ENCODE measurements at regions not wholly inside any gene's neighbourhood (a gene's known extent, or its start where the extent isn't known, plus 50 kb on each side); places are given as distances from the start of the nearest gene placed in this dataset.

GRCh38 chr4:18454349-18454748 is 432.8 kb upstream of the LCORL start:
- TF ChIP-seq CTCF (IDR thresholded peaks at IDR 0.05 in 2 of 3, conservative IDR thresholded peaks at IDR 0.05 in 1 of 3; ENCODE audit: control insufficient read depth in 2 of 3, extremely low read depth in 1 of 3, insufficient read depth in 1 of 3, low read depth in 3 of 3, low read length in 3 of 3) (no peak), USF2 (IDR thresholded peaks at IDR 0.05; ENCODE audit: borderline replicate concordance, low read depth, low read length) (no peak), NR2C1 (IDR thresholded peaks at IDR 0.05) (no peak), EP300 (IDR thresholded peaks at IDR 0.05; ENCODE audit: borderline replicate concordance in 1 of 2, control insufficient read depth in 1 of 2, low read depth in 2 of 2, low read length in 2 of 2) (no peak), MAX (IDR thresholded peaks at IDR 0.05; ENCODE audit: low read depth, low read length) (no peak), POLR2A (IDR thresholded peaks at IDR 0.05; ENCODE audit: low read depth, low read length) (no peak), E2F4 (IDR thresholded peaks at IDR 0.05; ENCODE audit: low read depth, low read length) (no peak), SIN3A (IDR thresholded peaks at IDR 0.05; ENCODE audit: low read depth, low read length) (no peak), GATAD2B (conservative IDR thresholded peaks at IDR 0.05; ENCODE audit: low read depth) (no peak), TBL1XR1 (IDR thresholded peaks at IDR 0.05; ENCODE audit: low read depth, low read length) (no peak), RAD51 (IDR thresholded peaks at IDR 0.05) (no peak), SREBF2 (IDR thresholded peaks at IDR 0.05; ENCODE audit: low read length) (no peak)

Measured in GM12878 (cell line).